Transverse colon (tissue), 4 donors: ENCODE measurements at regions not wholly inside any gene's neighbourhood (a gene's known extent, or its start where the extent isn't known, plus 50 kb on each side); places are given as distances from the start of the nearest gene placed in this dataset.

Source experiments
- DNase-seq: peaks from one replicate; pipeline ENCODE4 v3.0.0-alpha.2; 2019
- H3K27ac ChIP-seq, 4 donors: fragments of 200-600 bp; sonication (generic); 2 replicates each; pipeline ENCODE4 v1.5.1; 2016 to 2018; ENCODE audit warnings: inconsistent platforms in 4 of 4
- H3K27me3 ChIP-seq: fragments of 200-600 bp; sonication (generic); 2 replicates; pipeline ENCODE4 v1.5.1; 2017; ENCODE audit warnings: inconsistent platforms
- H3K36me3 ChIP-seq, 4 donors: fragments of 200-600 bp; sonication (generic); 2 replicates each; pipeline ENCODE4 v1.5.1; 2017 to 2019; ENCODE audit warnings: inconsistent platforms in 4 of 4
- H3K4me1 ChIP-seq, 4 donors: fragments of 200-600 bp; sonication (generic); 2 replicates each; pipeline ENCODE4 v1.5.1; 2017 to 2020; ENCODE audit warnings: inconsistent platforms in 4 of 4
- H3K4me3 ChIP-seq, 4 donors: fragments of 200-600 bp; sonication (generic); 1 replicate in 1 of 4; 2 replicates in 3 of 4; pipeline versions ENCODE4 v1.5.1 to v1.6.1; 2017 to 2019; ENCODE audit warnings: inconsistent platforms in 4 of 4
- H3K9me3 ChIP-seq, 2 donors: fragments of 200-600 bp; sonication (generic); 2 replicates each; pipeline ENCODE4 v1.5.1; 2017 to 2019; ENCODE audit warnings: inconsistent platforms in 2 of 2
- CTCF ChIP-seq, 5 experiments: fragments of 200-600 bp in 3 of 5; fragments of 450-650 bp in 2 of 5; sonication (generic) in 3 of 5; IDR thresholded peaks; 1 replicate in 2 of 5; 2 replicates in 3 of 5; pipeline ENCODE4 v1.5.1; 2016 to 2017; ENCODE audit warnings: antibody characterized with exemption in 5 of 5, inconsistent platforms in 3 of 5, mild to moderate bottlenecking in 2 of 5, moderate library complexity in 1 of 5
- EP300 ChIP-seq: sonication (generic); formaldehyde crosslinking; IDR thresholded peaks from one replicate; pipeline ENCODE4 v1.6.1; 2017; ENCODE audit warnings: antibody characterized with exemption, low read depth
- POLR2A ChIP-seq: fragments of 450-650 bp; IDR thresholded peaks from one replicate; pipeline ENCODE4 v1.6.1; 2016; ENCODE audit warnings: antibody characterized with exemption, mild to moderate bottlenecking, moderate library complexity
- POLR2AphosphoS5 ChIP-seq, 3 donors: sonication (generic); formaldehyde crosslinking; IDR thresholded peaks; one replicate each; pipeline ENCODE4 v1.6.1; 2016; ENCODE audit warnings: antibody characterized with exemption in 3 of 3
- WGBS, 2 donors: methylation state at CpG; one replicate each; pipeline ENCODE4 v1.1.5; 2018; ENCODE audit warnings: low coverage in 1 of 2; 5-methylcytosine and 5-hydroxymethylcytosine counted together
- in situ Hi-C, 4 donors: fragments of 200-750 bp; cut with MboI; loops; one replicate each; pipeline versions ENCODE4 v1.15.0 to v1.15.1; 2017; ENCODE audit warnings: low sequenced_read_pairs in 3 of 4, low pct_ligation_motif_present in 1 of 4, low pct_unique_long_range_greater_than_20kb in 1 of 4
- intact Hi-C: fragments of 100-400 bp; cut with DNase I; formaldehyde crosslinking; loops from one replicate; pipeline ENCODE4 v1.15.1; 2023; ENCODE audit warnings: low total_unique reads

- in situ Hi-C loops: no loop called here
- no peaks in the 10 kb centered on the region for H3K27me3 ChIP-seq
- H3K9me3 ChIP-seq: no peaks in the 10 kb centered on the region
- H3K4me1 ChIP-seq: peaks cover 0 to 6% (median 0%) of the 10 kb centered on the region in 4 donors
- TF ChIP-seq POLR2A (no peak), POLR2AphosphoS5 (IDR thresholded peaks at IDR 0.05) (no peak), EP300 (no peak), CTCF (IDR thresholded peaks at IDR 0.05) (no peak)
- DNase-seq: no peak
- intact Hi-C loops: no loop called here
- no peak overlapping the region for H3K4me3 ChIP-seq
- WGBS, 2 donors: 74 to 90% methylated on average over 6 of the region's 6 CpGs
- H3K36me3 ChIP-seq: no peaks in the 10 kb centered on the region
- no peak overlapping the region for H3K27ac ChIP-seq
Measured at GRCh38 chr4:20323991-20324390, 72.3 kb downstream of the SLIT2 start.

- DNase-seq: no peak
- TF ChIP-seq POLR2A (no peak), POLR2AphosphoS5 (IDR thresholded peaks at IDR 0.05) (no peak), CTCF (IDR thresholded peaks at IDR 0.05) (no peak), EP300 (no peak)
- H3K27me3 ChIP-seq: no peaks in the 10 kb centered on the region
- no peaks in the 10 kb centered on the region for H3K36me3 ChIP-seq
- intact Hi-C loops (no loop called here), in situ Hi-C loops (no loop called here)
- H3K4me3 ChIP-seq: no peak overlapping the region
- no peak overlapping the region for H3K27ac ChIP-seq
- 63 to 86% methylated on average over 1 of the region's 1 CpG for WGBS, 2 donors
- H3K4me1 ChIP-seq: peaks cover 0 to 6% (median 0%) of the 10 kb centered on the region in 4 donors
- H3K9me3 ChIP-seq: no peaks in the 10 kb centered on the region
Measured at GRCh38 chr4:20326460-20326859, 74.8 kb downstream of the SLIT2 start.

- intact Hi-C loops: no loop called here
- WGBS, 2 donors: 57 to 71% methylated on average over 2 of the region's 2 CpGs
- no peaks in the 10 kb centered on the region for H3K36me3 ChIP-seq
- H3K27ac ChIP-seq: no peak overlapping the region
- H3K9me3 ChIP-seq: no peaks in the 10 kb centered on the region
- no peak overlapping the region for H3K4me3 ChIP-seq
- DNase-seq: no peak
- peaks cover 0 to 6% (median 0%) of the 10 kb centered on the region in 4 donors for H3K4me1 ChIP-seq
- in situ Hi-C loops: no loop called here
- H3K27me3 ChIP-seq: no peaks in the 10 kb centered on the region
- TF ChIP-seq POLR2A (no peak), CTCF (IDR thresholded peaks at IDR 0.05) (no peak), POLR2AphosphoS5 (IDR thresholded peaks at IDR 0.05) (no peak), EP300 (no peak)
Measured at GRCh38 chr4:20326977-20327376, 75.3 kb downstream of the SLIT2 start.

- in situ Hi-C loops (no loop called here), intact Hi-C loops (no loop called here)
- 63 to 75% methylated on average over 1 to 2 of the region's 2 CpGs for WGBS, 2 donors
- TF ChIP-seq CTCF (IDR thresholded peaks at IDR 0.05) (no peak), POLR2A (no peak), EP300 (no peak), POLR2AphosphoS5 (IDR thresholded peaks at IDR 0.05) (no peak)
- Histone ChIP-seq H3K4me1 (peaks cover 0 to 6% (median 0%) of the 10 kb centered on the region in 4 donors), H3K36me3 (no peaks in the 10 kb centered on the region), H3K9me3 (no peaks in the 10 kb centered on the region), H3K27ac (no peak overlapping the region), H3K27me3 (no peaks in the 10 kb centered on the region), H3K4me3 (no peak overlapping the region)
- DNase-seq: no peak
Measured at GRCh38 chr4:20327808-20328207, 76.1 kb downstream of the SLIT2 start.
